Spinal cord (tissue), 9 donors: ENCODE measurements at regions not wholly inside any gene's neighbourhood (a gene's known extent, or its start where the extent isn't known, plus 50 kb on each side); places are given as distances from the start of the nearest gene placed in this dataset.

Experiments
- DNase-seq, 6 donors: peaks; one replicate each; pipeline versions ENCODE4 v3.0.0 to v3.0.0-alpha.2; 2013 to 2015; ENCODE audit warnings: low spot score in 6 of 6, low read depth in 4 of 6
- H3K27ac ChIP-seq: one replicate; pipeline ENCODE4 v1.5.1; 2013; ENCODE audit warnings: low read depth, low read length, control low read depth
- H3K27me3 ChIP-seq: one replicate; pipeline ENCODE4 v1.6.1; 2013; ENCODE audit warnings: low read length; ENCODE audit not compliant: control insufficient read depth, insufficient read depth
- H3K36me3 ChIP-seq: one replicate; pipeline ENCODE4 v1.6.1; 2013; ENCODE audit warnings: low read length; ENCODE audit not compliant: control insufficient read depth, insufficient read depth
- H3K4me1 ChIP-seq: one replicate; pipeline ENCODE4 v1.6.1; 2013; ENCODE audit warnings: low read length; ENCODE audit not compliant: control insufficient read depth, insufficient read depth
- H3K4me3 ChIP-seq: one replicate; pipeline ENCODE4 v1.5.1; 2013; ENCODE audit warnings: low read depth, low read length, control low read depth
- H3K9me3 ChIP-seq: one replicate; pipeline ENCODE4 v1.6.1; 2013; ENCODE audit warnings: low read length; ENCODE audit not compliant: control insufficient read depth, insufficient read depth
- WGBS: methylation state at CpG from one replicate; pipeline ENCODE4 v1.1.5; 2013; ENCODE audit warnings: missing lambda C conversion rate; ENCODE audit not compliant: insufficient coverage; 5-methylcytosine and 5-hydroxymethylcytosine counted together
- donor health status: healthy.

DNA sequence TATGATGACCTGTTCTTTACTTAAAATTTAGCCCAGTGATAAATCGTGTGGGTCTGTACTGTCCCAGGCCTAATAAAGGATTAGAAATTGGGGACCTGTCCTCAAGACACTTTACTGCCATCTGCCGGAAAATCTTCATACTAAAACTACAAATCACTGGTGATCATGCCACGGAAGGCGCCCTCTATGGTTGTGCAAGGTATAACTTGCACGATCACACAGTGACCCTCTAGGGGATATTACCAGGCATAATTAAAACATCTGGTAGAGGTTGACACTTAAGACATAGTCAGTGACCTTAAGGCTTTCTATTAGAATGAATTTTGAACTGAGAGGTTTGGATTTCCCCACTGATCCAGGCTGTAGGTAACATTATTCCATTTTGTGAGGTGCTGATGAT, 172.6 kb downstream of the BMP2 start:
- DNase-seq: peak in 2 of 6 donors; percentile 14 to 28
- WGBS: 62% methylated on average over 2 of the region's 5 CpGs

DNA sequence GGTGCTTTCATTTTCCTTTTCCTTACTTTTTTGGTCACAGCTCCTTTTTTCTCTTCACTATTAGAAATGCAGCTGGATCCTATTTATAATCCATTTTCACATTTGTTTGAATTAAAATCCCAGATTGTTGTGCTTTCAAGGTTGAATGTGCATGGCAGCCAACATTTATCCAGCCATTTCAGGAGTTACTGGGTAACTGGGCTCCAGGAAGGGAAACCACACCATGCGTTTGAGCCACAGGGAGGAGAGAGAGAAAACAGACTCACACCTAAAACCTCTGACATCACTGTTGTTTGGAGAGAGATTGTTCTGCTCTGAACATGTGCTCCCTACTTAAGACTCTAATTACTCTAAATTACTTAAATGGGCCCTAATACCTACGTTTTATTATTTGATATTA, 173.4 kb downstream of the BMP2 start:
- Histone ChIP-seq H3K27ac (no peak overlapping the region), H3K36me3 (no peaks in the 10 kb centered on the region), H3K9me3 (no peaks in the 10 kb centered on the region), H3K27me3 (no peaks in the 10 kb centered on the region), H3K4me3 (no peak overlapping the region), H3K4me1 (no peaks in the 10 kb centered on the region)
- DNase-seq: peak in 1 of 6 donors; percentile 10
- WGBS: no CpG with 5 or more reads among the region's 2 CpGs

More for the DNA sequence above, 172.6 kb downstream of the BMP2 start:
- Histone ChIP-seq H3K9me3 (no peaks in the 10 kb centered on the region), H3K4me1 (no peaks in the 10 kb centered on the region), H3K36me3 (no peaks in the 10 kb centered on the region), H3K4me3 (no peak overlapping the region), H3K27ac (no peak overlapping the region), H3K27me3 (no peaks in the 10 kb centered on the region)

DNA sequence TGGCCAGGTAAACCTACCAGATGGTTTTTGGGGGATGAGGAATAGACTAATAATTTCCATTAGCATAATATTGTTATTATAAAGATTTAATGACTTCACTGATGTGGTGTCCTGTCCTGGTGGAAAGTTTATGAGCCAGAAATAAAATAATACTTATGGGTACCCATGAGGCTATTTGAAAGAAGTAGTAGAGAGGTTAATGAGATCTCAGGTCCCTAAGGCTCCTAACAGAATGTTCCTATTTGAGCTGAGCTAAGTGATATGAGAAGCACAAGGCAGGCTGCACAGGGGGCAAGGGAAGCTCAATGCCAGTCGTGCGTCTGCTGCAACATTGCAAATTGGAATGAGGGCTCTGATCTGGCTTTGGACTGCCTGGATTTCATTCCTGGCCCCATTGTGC, 174.1 kb downstream of the BMP2 start:
- Histone ChIP-seq H3K36me3 (no peaks in the 10 kb centered on the region), H3K9me3 (no peaks in the 10 kb centered on the region), H3K27me3 (no peaks in the 10 kb centered on the region), H3K4me3 (no peak overlapping the region), H3K4me1 (no peaks in the 10 kb centered on the region), H3K27ac (no peak overlapping the region)
- 79% methylated on average over 2 of the region's 2 CpGs for WGBS
- DNase-seq: peak in 1 of 6 donors; percentile 76

DNA sequence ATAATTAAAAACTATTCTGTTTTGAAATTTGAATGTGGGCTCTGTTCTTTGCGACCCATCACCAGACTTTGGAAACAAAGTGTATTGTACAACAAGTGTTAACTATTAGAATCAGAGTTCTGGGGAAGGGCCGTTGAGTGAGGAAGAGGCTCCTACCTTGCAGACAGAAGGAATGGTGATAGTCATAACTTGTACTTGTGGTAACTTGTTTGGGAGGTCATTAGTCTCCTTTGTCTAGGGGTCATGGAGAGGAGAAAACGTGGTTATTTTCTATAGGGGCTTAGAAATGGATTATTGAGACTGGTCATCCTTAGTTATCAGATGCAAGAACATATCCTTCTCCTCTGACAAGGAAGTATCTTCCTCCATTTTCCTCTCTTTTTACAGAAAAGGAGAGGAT, 174.8 kb downstream of the BMP2 start:
- H3K27me3 ChIP-seq: no peaks in the 10 kb centered on the region
- H3K9me3 ChIP-seq: no peaks in the 10 kb centered on the region
- no peak overlapping the region for H3K27ac ChIP-seq
- no peaks in the 10 kb centered on the region for H3K36me3 ChIP-seq
- H3K4me1 ChIP-seq: no peaks in the 10 kb centered on the region
- 95% methylated on average over 2 of the region's 3 CpGs for WGBS
- no peak overlapping the region for H3K4me3 ChIP-seq
- DNase-seq: no peak

DNA sequence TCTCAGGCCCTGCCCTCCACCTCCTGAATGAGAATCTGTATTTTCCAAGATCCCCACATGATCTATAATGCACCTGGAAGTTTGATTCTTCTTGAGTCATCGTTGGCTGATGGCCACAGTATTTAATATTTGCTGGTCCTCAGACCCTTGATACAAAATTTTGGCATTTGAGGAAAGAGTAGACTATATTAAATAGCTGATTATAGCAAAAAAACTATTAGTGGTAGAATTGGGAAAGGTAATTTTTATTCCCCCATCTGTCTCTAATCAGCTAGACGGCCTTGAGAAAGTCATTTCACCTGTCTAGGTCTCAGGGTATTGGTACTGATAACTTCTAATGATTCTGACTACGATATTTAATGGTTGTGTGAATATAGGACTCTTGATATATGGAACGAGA, 176.8 kb downstream of the BMP2 start:
- no CpG with 5 or more reads among the region's 4 CpGs for WGBS
- DNase-seq: no peak
- Histone ChIP-seq H3K9me3 (no peaks in the 10 kb centered on the region), H3K36me3 (no peaks in the 10 kb centered on the region), H3K27me3 (no peaks in the 10 kb centered on the region), H3K27ac (no peak overlapping the region), H3K4me1 (no peaks in the 10 kb centered on the region), H3K4me3 (no peak overlapping the region)

DNA sequence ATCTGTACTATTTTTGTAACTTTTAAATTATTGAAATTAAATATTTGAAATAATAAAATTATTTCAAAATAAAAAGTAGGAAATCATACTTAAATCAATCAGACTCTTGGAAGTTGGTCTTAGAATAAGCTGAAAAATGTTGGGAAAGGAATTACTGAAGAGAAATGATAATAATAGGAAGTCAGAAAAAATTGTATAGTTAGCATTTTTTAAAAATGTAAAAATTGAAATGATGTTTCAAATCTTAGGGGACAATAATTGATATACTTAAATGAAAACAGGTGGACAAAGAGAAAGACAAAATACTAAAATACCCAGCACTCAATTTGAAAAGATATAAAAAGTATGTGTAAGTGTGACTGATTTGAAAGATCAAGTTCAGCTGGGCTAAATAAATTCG, 186.1 kb downstream of the BMP2 start:
- H3K36me3 ChIP-seq: no peaks in the 10 kb centered on the region
- H3K4me1 ChIP-seq: no peaks in the 10 kb centered on the region
- H3K27me3 ChIP-seq: no peaks in the 10 kb centered on the region
- no peaks in the 10 kb centered on the region for H3K9me3 ChIP-seq
- no peak for DNase-seq
- no peak overlapping the region for H3K27ac ChIP-seq
- no CpG with 5 or more reads among the region's 1 CpG for WGBS
- no peak overlapping the region for H3K4me3 ChIP-seq

DNA sequence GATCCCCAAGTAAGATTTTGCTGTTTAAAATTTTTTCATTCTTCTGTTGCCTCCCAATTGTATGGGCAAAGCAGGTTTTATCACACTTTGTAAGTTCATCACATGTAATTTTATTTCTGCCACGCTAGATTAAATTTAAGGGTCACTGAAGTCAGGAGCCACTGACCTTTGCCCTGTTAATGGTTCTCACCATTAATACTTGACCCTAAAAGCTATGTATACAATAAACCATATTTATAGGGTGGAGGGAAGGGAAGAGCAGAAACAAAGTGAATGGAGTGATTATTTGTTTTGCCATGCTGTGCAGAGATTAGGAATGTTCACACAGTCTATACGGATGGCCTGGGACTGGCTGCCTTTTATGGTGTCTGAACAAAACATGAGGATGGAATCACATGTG, 186.7 kb downstream of the BMP2 start:
- H3K27ac ChIP-seq: no peak overlapping the region
- 20% methylated on average over 1 of the region's 2 CpGs for WGBS
- H3K9me3 ChIP-seq: no peaks in the 10 kb centered on the region
- H3K27me3 ChIP-seq: no peaks in the 10 kb centered on the region
- H3K4me3 ChIP-seq: no peak overlapping the region
- DNase-seq: no peak
- H3K36me3 ChIP-seq: no peaks in the 10 kb centered on the region
- H3K4me1 ChIP-seq: no peaks in the 10 kb centered on the region

DNA sequence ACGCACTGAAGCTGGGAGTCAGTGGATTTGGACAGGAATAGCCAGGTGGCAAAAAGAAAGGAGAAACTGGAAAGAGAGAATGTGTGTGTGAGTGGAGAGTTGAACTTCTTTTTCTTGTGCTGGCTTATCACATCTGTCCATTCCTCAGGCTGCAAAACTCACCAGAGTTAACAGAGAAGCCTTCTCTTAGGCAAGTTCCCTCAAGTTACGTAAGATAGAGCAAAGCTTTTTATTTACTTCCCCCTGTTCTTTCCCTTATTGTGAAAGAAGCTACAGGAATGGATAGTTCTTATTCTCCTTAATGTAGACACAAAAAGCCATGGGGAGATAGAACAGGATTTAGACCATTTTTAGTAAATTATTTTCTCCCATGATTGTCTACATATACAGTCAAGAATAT, 188.6 kb downstream of the BMP2 start:
- H3K27ac ChIP-seq: no peak overlapping the region
- no peak overlapping the region for H3K4me3 ChIP-seq
- no peaks in the 10 kb centered on the region for H3K4me1 ChIP-seq
- no peaks in the 10 kb centered on the region for H3K9me3 ChIP-seq
- H3K27me3 ChIP-seq: no peaks in the 10 kb centered on the region
- no peaks in the 10 kb centered on the region for H3K36me3 ChIP-seq
- no peak for DNase-seq
- 100% methylated on average over 1 of the region's 2 CpGs for WGBS

DNA sequence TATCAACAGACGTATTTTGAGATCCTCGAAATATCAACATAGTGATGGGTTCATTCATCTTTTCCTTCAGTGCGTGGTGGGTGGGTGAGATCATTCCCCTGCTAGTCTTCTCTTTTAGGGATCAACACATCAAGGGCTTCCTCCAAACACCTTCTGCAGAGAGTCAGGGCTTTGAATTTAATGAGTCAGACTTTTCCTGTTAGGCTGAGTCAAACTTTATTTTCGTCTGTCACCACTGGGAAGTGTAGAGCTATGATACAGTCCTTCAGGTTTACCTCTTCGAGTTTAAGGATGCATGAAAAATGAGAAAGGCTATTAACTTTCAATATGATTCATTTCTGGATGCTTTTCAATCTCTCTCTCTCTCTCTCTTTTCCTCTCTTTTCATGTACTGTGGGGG, 189.1 kb downstream of the BMP2 start:
- no peak for DNase-seq
- WGBS: no CpG with 5 or more reads among the region's 5 CpGs
- no peak overlapping the region for H3K27ac ChIP-seq
- no peaks in the 10 kb centered on the region for H3K9me3 ChIP-seq
- no peaks in the 10 kb centered on the region for H3K27me3 ChIP-seq
- no peaks in the 10 kb centered on the region for H3K36me3 ChIP-seq
- H3K4me3 ChIP-seq: no peak overlapping the region
- no peaks in the 10 kb centered on the region for H3K4me1 ChIP-seq

DNA sequence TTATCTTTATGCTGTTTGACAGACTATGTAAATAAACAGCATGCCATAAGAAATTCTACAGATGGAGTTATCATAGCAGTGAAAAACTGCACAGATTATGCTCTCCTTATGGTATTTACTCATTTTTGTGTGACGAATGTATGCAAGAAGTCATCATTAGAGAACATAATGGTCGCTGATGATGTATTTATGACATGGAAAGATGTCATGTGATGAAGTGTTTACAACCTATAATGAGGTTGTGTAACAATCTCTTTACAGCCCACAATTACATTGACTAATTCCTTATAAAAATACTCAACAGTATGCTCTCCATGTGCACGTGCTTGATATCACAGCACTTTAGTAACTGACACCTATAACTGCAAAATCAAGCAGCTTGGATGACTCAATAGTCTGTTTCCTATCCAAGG, 192.4 kb downstream of the BMP2 start:
- no peak overlapping the region for H3K27ac ChIP-seq
- peak in 2 of 6 donors; percentile 20 to 42 for DNase-seq
- H3K9me3 ChIP-seq: no peaks in the 10 kb centered on the region
- H3K4me1 ChIP-seq: no peaks in the 10 kb centered on the region
- H3K4me3 ChIP-seq: no peak overlapping the region
- WGBS: no CpG with 5 or more reads among the region's 3 CpGs
- H3K27me3 ChIP-seq: no peaks in the 10 kb centered on the region
- H3K36me3 ChIP-seq: no peaks in the 10 kb centered on the region
